GM18858 (cell line): ENCODE measurements at regions not wholly inside any gene's neighbourhood (a gene's known extent, or its start where the extent isn't known, plus 50 kb on each side); places are given as distances from the start of the nearest gene placed in this dataset.
"Not testable (repeated sequence)": the region's sequence is repeated elsewhere in the genome, so short reads cannot be mapped to it uniquely, and the experiment has no call there.

Experiments used
- ATAC-seq: cut with Tn5 transposase; IDR thresholded peaks from one replicate; pipeline ENCODE4 v1.9.1; 2021; ENCODE audit not compliant: unreplicated experiment

DNA sequence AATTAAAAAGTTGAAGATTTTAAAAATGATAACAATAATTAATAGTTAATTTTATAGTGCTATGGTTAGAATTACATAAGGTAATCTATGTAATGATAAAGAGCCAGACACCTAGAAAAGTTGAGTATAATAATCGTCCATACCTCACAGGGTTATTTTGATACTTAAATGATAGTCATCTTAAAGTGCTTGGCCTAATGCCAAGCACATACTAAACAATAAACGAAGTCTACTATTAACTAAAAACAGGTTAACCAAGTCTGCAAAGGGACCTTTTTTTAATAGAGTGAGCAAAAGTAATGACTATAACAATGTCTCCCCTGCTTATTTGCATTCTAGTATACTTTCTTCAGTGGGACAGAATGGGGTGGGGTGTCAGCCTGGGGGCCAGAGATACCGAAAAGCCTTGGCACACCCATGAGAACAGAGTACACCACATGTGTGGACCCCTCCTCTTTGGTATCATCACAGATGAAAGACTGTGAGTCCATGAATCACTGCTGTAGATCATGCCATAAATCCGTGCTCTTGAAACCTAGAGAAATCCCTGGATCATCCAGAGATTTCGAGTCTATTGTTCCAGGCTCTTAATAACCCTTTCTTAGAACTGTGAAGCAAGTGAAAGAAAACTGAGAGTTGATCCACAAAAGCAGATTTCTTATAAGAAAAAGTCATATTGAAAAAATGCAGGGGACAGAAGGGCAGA, 249.5 kb downstream of the PRELID2 start:
- no peak for ATAC-seq

DNA sequence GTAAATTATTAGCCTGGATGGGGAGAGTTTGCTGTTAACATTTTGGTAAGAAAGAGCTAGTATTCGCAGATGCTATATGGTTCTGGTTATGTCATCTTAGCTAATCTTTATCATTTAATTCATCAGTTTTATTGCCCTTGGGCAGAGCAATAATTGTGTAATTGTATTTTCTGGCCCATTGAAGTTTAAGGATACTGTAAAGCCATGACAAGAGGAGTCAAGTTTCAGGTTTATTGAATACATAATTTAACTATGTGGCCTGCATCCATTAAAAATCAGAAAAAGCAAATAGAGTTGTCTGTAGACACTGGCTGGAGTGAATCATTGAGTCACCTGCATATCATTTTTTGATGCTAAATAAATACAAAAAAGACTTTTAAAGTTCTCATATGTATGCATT, 255.8 kb downstream of the PRELID2 start:
- ATAC-seq: no peak

DNA sequence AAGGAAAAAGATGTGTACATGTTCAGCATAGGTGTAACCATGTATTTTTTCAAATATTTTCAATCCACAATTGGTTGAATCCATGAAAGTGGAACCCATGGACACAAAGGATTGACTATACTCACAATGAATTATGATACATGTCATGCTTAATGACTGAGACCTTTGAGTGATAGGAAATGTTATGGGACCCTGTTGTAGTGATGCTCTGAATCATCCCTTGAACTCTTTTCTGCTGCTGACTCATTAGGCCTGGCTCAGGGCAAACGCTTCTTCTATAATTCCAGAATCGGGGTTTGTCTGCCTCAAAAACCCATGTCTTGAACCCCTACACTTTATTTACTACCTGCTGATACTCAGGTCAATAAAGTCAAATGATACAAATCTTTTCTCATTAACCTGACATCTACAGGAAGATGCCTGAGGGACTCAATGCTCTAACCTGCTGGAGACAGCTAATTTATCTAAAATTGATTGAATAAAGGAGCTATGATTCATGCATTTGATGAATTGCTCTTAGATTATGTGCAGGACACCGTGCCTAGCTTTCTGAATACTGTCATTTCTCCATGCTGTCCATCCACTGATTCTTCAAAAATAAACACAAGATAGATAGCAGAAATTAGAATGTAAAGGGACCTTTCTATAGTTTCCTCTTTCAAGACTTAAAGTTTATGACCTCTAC, 260.1 kb downstream of the PRELID2 start:
- no peak for ATAC-seq

DNA sequence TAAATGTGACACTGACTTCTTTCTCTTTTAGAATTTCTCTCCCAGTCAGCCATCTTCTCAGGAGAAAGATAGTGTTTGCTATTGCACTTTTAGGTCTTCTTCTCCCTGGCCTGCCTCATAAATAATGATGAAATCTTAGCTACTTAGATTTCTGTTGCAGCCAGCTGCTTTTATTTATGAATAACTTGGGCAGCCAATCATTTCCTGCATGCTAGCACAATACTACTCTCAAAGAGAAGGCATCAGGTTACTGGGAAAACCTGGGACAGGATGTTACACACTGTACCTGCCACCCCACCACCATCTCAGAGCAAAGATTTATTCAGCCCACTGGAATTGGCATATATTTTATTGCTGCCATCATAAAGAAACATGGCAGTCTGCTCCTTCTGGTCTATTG, 266.6 kb downstream of the PRELID2 start:
- no peak for ATAC-seq

DNA sequence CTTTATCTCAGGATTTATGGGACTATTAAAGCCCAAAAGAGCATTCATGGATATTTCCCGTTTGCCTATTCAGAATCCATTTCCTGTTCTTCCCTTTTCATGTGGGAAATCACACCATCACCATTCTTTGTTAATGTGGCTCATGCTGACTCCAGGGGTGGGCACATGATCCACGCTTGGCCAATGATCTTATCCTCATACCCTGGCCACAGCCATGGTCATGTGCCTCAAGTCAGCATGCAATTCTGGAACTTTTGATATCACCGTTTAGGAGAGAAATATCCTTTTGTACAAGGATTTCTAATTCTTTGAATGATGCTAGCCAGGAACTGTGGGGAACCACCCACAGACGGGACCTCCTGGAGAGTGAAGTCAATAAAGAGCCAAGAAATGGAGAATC, 272.2 kb downstream of the PRELID2 start:
- ATAC-seq: no peak

DNA sequence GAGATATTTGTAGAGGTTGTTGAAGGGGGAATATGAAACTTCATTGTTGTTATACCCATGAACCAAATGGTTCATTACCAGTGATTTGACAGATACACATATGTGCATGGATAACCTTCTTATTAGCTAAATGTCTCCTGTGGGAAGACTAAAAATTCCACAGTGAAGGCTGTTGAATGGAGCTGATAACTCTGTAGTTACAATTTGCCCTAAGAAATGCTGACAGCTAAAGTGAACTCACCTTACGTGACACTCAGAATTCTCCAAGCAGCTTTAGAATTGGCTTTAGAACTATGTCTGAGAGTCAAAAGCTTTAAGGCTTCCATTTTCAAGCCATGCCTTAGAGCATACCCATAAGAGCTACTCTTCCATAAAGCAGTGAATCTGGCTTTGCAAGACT, 276.9 kb downstream of the PRELID2 start:
- ATAC-seq: no peak

DNA sequence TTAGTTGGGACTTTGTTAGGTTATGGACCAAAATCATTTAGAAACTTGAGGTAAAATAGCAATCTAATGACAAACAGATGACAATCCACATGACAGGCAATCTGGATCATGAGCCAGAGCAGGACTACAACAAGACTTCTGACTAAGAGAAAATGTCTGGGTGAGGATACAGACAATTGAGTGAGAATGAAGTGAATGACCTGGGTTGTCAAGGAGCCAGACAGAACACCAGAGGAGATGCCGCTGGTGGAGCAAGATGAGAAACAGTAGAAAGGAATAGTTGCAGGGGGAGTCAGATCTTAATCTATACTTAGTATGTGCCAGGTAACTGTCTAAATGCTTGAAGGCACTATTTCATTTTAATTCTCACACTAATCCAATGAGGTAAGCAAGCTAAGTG, 277.8 kb downstream of the PRELID2 start:
- no peak for ATAC-seq

DNA sequence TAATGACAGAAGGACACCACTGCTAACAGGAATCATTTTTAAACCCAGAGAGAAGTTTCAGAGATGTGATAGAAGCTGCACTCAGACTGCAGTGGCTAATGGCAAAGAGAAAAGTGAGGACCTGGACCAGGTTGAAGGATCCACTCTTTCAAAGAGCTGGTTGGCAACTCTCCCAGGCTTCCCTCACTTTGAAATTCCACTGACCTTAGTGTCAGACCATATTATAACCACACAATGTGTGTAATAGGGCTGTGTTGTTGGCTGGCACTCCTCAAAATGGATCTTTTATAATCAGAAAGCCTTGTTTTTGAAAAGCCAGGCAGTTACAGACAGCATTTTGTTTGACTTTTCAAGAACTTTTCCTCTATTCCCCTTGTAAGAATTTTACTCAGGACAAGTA, 280.7 kb downstream of the PRELID2 start:
- no peak for ATAC-seq

DNA sequence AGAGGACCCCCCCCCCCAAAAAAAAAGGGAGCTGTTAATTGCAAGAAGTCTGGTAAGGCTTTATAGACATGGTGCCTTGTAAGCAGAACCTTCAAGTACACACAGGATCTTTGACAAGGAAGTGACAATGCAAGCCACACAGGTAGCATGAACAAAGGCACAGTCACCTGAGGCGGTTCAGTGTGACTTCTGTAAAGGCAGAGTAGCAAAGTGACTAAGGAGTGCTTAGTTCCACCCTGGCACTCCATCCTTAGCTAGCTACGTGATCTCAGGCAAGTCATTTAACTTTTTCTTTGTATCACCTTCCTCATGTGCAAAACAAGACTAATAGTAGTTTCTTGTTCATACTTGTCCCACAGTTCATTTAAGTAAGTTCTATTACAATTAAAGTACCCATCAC, 282.0 kb downstream of the PRELID2 start:
- no peak for ATAC-seq

DNA sequence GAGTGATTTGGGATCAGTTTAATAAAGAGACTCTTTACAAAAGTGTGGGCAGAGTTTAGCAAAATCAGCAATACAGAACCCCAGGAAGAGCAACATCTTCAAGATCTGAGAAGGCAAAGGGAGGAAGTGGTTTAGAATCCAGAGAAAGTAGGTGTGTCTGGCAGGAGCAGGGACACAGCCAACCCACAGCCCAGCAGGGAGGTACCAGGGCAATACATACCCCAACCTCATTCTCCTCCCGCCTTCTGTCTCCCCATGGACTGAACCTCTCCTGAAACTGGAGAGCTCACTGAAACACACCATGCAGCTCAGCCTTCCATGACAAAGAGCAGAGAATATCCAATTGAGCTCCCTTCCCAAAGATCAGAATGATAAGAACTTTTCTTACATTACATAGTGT, 283.4 kb downstream of the PRELID2 start:
- no peak for ATAC-seq

DNA sequence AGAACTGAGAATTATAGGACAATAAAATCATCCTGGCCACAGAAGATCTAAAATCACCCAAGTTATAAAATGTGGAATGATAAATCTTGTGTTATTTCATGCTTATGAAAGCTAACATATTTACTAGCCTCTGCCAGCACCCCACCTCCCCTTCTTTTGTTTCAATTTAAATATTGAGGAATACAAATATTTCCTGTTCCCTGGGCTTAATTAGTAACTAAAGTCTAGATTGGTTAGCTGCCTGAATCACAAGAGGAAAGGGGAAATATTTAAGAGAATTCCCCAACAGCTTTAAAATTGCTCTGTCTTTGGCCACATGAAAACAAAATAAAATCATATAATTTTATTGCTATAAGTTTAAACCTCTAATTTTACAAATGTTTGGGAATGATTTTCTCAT, 287.0 kb downstream of the PRELID2 start:
- ATAC-seq: no peak

DNA sequence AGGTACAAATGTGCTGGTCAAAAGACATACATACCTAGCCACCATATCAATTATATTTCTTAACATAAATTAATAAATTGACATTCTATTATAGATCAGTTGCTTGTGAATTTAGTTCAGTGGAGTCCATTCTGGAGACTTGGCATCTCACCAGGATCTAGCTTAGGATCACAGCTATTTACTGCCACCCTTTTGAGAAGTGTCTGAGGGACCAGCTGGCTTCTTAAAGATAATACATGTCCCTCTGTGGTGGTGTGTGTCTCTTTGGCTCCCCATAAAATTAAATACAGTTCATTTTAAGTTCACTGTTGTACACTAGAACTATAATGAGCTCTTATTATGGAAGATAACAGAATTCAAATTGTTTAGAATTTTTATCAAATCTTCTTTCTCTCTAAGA, 290.7 kb downstream of the PRELID2 start:
- ATAC-seq: no peak

DNA sequence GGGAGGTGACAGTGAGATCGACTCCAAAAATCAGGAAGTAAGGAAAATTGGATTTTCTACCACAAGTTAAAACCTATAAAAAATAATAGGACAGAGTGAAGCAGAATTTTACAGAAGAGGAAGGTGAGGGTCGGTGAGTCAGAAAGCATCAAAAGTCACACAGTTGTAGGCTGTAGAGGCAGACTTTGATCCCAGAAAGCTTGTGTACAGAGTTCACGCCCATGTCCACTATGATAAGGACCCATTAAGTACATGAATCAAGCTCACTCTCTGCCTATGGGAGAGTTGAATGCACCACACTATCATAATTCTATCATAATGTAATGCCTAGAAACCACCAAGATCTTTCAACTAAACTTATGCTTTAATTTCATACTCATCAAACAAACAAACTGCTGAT, 291.2 kb downstream of the PRELID2 start:
- no peak for ATAC-seq

DNA sequence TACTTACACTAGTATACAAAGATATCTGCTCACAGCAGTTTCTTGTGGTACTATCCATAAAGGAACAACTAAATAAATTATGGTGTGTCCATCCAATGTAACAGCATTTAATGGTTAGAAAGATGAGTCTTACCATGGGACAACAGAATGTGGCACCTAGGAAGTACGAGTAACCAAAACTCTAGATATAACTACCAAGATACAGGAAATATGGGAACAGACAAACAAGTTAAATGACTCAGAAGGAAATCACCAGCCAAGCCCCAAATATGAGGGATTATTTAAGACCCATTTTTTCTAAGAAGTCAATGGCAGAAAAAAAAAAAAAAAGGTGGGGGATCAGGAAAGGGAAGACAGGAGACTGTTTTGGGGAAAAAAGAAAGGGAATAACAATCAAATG, 294.8 kb downstream of the PRELID2 start:
- no peak for ATAC-seq

DNA sequence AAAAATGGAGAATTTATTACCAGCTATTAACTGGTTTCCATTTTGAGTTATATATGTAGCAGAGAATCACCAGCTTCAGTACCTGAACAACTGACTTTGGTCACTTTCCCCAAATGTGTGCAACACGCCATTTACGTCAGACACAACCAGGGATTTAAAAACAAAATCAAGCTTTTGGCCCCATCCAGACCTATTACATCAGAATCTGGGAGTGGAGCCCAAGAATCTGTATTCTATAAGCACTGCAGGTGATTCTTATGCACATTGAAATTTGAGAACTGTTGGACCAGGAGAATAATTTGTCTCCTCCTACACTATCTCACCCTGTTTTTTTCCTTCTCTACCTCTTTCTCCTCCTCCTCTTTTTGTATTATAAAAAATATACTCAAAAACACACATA, 295.9 kb downstream of the PRELID2 start:
- ATAC-seq: no peak

DNA sequence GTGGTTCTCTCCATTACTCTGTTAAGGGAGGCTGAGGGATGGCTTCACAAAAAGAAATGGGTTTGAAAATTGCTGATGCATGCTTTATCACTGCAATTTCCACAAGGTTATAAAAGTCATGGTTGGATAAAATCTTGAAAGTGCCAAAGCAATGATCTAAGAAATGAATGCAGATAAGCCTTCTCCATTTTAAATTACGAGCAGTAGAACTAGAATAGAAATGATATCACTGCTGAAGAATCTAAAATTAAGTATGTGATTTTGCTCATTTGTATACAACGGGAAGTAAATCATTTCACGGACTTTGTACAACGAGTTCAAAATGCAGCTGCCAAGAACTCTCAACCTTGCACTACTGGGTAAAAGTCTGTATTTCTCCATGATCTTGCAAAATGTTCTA, 299.0 kb downstream of the PRELID2 start:
- no peak for ATAC-seq

DNA sequence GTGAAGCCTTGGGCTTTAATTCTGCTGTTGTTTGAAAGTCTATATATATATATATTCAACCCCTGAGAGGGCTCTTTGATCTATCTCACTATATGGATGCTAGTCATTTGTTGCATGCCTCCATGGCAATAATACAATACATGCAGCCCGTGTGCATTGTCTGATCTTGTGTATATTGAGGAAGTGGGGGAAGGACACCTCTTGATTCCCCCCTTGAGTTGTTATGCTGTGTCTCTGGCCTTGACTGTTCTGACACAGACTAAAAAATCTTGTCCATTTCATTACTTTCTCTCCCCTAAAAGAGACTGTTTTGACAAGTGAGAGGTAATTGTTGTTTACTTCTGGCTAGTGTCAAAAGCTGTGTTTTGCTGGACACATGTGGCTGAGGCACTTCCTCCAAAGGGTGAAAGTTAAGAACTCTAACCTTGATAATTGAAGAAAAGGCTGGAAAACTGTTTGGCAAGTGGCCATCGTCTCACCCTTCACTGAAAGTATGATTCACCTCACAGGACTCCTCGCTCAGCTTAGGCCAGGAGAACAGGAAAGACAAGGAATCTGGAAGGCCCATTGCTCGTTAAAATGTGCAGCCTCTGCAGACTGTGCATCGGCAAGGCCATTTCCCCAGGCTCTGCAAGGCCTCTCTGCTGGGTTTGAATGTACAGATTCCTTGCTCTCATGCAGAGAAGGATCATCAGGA, 304.0 kb downstream of the PRELID2 start:
- ATAC-seq: no peak

DNA sequence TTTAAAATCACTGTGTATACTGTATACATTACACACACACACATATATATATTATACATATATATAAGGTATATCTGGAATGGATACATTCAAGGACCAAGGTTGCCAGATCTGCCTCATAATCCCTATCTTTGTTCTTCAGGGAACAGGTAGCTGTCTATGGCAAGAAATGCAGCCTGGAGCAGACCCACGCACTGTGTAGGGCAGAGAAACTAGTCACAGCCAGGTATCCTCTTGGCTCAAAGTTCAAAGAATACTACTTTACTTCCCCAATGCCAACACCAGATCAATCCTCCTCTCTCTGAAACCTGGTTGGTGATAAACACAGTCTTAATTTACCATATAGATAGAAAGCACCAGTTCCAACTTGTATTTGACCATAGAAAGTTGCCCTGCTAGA, 313.6 kb downstream of the PRELID2 start:
- ATAC-seq: no peak

DNA sequence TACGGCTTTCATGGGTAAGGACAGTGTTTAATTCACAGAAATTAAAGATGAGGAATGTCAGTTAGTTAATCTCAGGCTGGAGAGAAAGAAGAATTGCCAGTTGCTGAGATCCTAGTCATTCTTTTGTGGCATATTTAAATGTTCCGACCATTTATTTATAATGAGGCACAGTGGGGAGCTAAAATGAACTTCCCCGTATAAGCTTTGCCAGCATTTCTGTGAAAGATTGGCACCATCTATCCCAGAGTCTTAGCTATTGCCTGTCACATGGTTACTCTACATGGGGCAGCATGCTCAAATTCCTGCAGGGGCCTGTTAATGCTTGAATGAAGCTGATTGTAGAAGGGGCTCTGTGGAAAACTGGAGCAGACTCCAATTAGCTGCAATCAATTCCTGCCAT, 314.1 kb downstream of the PRELID2 start:
- no peak for ATAC-seq

DNA sequence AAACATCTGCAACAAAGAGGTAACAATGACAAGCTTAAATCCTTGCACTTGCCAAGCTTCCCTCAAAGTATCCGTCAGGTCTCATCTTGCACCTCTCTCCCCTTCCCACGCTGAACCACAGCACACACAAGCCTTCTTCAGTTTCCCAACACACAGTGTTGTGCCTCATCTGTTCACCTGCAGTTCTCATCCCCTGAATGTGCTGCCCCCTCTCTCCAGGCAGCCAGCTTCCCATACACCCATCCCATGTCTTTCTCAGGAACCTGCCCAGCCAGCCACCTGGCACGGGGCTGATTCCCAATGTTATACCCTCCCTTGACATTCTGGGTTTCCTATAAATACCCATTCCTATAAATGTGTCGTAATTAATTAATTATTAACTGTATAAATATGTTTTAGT, 314.8 kb downstream of the PRELID2 start:
- no peak for ATAC-seq

DNA sequence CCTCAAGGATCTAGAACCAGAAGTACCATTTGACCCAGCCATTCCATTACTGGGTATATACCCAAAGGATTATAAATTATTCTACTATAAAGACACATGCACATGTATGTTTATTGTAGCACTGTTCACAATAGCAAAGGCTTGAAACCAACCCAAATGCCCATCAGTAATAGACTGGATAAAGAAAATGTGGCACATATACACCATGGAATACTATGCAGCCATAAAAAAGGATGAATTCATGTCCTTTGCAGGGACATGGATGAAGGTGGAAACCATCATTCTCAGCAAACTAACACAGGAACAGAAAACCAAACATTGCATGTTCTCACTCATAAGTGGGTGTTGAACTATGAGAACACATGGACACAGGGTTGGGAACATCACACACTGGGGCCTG, 317.6 kb downstream of the PRELID2 start:
- not testable (repeated sequence) for ATAC-seq

DNA sequence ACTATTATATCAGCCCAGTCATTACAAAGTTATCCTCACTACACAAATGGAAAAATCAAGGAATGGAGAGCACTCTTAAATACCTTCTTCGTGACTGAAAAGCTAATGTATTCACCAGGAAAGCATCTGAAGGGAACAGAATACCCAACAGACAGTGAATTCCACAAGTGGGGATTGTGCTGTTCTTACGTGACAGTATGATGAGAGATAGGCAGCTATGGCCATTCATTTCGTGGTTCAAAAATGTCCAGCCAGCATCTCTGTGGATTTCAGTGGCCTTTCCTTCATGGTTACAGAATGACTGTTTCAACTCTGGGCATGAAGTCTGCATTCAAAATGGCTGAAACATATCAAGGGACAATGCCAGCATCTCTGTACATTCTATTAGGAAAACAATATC, 323.8 kb downstream of the PRELID2 start:
- no peak for ATAC-seq
